Vagina (tissue), 2 donors: ENCODE measurements at regions not wholly inside any gene's neighbourhood (a gene's known extent, or its start where the extent isn't known, plus 50 kb on each side); places are given as distances from the start of the nearest gene placed in this dataset.

Source experiments
- POLR2A ChIP-seq, 2 donors: fragments of 450-650 bp; IDR thresholded peaks; one replicate each; pipeline ENCODE4 v1.6.1; 2017; ENCODE audit warnings: antibody characterized with exemption in 2 of 2, mild to moderate bottlenecking in 2 of 2, moderate library complexity in 2 of 2
- POLR2AphosphoS5 ChIP-seq, 2 donors: sonication (generic); formaldehyde crosslinking; IDR thresholded peaks; one replicate each; pipeline ENCODE4 v1.9.0; 2017; ENCODE audit warnings: antibody characterized with exemption in 2 of 2, mild to moderate bottlenecking in 2 of 2, low read depth in 1 of 2; ENCODE audit not compliant: insufficient read depth in 1 of 2
- TF ChIP-seq, protein P1 (sequence below), 3 experiments: fragments of 450-650 bp in 2 of 3; fragments of 200-600 bp in 1 of 3; sonication (generic) in 1 of 3; IDR thresholded peaks; one replicate each; pipeline ENCODE4 v1.5.1; 2017 to 2019; ENCODE audit warnings: antibody characterized with exemption in 3 of 3, mild to moderate bottlenecking in 2 of 3, moderate library complexity in 2 of 3

DNA sequence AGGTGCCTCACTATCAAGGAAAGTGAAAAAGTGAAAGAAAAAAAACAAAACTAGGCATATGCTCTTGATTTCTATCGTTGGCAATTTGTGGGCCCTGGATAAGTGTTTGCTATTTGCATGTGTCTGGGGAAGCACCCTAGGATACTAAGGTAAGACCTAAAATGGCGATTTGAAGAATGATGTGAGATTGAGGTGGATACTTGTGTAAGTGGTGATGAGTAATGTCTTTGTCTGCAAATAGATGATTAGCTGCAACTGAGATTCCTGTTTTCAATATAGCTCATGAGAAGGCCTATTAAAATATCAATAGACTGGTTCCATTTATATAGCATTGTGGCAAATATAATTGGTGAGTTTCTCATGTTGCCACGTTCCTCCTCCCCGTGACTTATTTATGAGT lies 261.7 kb downstream of the NEDD1 start:
- TF ChIP-seq POLR2AphosphoS5 (IDR thresholded peaks at IDR 0.05; ENCODE audit: insufficient read depth in 1 of 2, low read depth in 1 of 2) (no peak), POLR2A (IDR thresholded peaks at IDR 0.05) (no peak)
- TF ChIP-seq, protein P1, sequence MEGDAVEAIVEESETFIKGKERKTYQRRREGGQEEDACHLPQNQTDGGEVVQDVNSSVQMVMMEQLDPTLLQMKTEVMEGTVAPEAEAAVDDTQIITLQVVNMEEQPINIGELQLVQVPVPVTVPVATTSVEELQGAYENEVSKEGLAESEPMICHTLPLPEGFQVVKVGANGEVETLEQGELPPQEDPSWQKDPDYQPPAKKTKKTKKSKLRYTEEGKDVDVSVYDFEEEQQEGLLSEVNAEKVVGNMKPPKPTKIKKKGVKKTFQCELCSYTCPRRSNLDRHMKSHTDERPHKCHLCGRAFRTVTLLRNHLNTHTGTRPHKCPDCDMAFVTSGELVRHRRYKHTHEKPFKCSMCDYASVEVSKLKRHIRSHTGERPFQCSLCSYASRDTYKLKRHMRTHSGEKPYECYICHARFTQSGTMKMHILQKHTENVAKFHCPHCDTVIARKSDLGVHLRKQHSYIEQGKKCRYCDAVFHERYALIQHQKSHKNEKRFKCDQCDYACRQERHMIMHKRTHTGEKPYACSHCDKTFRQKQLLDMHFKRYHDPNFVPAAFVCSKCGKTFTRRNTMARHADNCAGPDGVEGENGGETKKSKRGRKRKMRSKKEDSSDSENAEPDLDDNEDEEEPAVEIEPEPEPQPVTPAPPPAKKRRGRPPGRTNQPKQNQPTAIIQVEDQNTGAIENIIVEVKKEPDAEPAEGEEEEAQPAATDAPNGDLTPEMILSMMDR (IDR thresholded peaks at IDR 0.05): no peak
